Esophagus mucosa (tissue), 1 donor: ENCODE measurements at regions not wholly inside any gene's neighbourhood (a gene's known extent, or its start where the extent isn't known, plus 50 kb on each side); places are given as distances from the start of the nearest gene placed in this dataset.

Experiments
- ATAC-seq: fragments of 200-7000 bp; cut with Tn5 transposase; one replicate; pipeline ENCODE4 v1.9.1; 2020
- donor health status: DM: yes; HTN: yes; CAD: no.

DNA sequence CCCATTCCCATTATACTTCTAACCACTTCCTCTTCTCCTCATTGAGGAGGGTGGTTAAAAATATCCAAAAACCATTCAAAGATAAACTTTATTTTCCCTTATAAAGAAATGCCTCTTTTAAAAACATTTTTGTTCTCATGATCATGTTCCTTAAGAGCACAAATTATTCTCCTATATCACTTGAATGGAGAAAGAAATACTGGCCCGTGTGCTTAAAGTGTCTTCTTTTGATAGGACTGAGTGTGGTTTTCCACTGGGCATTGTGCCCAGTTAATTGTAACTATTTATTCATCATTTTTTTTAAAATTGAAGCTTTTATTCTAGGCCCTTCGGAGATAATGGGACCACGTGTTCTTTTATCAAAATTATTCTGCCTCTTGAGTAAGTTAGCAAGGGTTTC is 871.5 kb downstream of the QKI start:
- no peak for ATAC-seq

DNA sequence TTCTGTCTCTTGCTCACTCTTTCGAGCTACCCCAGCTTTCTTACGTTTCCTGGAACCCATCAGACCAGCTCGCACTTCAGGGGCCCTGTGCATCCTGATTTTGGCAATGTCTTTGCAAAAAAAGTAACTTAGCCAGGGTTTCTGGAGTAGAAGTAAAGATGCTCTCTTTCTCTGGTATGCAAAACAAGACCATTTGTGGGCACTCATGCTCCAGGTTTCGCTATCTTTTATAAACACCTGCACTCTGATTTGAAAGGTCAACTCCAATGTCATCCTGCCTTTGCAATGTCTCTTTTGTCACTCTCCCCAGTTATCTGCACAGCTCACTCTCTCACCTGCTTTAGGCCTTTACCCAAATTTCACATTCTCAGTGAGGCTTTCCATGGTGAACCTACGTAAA is 869.1 kb downstream of the QKI start:
- ATAC-seq = no peak

DNA sequence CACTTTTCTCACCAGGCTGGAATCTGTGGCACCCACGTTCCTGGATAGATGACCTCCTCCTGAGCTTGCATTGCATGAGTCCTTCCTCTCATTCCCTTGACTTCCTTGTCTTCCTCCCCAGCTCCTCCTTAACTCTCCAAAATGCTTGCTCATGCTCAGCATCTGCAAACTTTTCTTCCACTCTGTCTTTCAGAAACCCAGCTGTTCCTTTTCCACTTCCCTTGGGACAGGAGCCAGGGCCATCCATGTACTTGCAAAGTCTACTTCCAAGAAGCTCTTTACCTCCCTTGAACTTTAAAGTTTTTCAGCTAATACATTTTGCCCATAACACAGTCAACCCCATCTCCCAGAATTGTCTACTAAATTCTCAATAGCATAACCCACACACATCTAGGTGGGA is 861.7 kb downstream of the QKI start:
- ATAC-seq = no peak

DNA sequence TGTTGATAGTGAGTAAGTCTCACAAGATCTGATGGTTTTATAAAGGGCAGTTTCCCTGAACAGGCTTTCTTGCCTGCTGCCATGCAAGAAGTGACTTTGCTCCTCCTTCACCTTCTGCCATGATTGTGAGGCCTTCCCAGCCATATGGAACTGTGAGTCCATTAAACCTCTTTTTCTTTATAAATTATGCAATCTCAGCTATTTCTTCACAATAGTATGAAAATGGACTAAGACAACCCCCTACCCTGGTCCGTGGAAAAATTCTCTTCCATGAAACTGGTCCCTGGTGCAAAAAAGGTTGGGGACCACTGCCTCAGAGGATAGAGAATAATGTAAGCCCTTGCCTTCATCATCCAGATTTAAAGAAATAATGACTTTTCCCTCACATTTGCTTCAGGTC is 861.3 kb downstream of the QKI start:
- no peak for ATAC-seq

DNA sequence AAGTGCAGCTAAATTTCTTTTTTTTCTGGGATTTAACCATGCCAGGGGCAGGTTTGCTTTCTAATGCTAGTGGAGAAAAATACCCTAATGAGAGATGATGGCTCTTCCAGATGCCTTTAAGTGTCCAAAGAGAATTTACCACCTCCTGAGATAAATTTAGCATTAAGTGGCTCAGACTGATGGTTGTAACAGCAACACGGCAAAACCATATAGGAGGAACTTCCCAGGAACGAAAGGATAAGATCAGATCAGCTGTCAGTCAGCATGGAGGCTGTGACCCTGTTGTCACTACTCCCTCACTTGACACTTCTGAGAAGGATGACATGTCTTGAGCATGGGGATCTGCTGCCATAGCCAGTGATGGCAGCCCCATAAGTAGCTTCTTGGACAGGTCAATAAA is 860.0 kb downstream of the QKI start:
- ATAC-seq = no peak

DNA sequence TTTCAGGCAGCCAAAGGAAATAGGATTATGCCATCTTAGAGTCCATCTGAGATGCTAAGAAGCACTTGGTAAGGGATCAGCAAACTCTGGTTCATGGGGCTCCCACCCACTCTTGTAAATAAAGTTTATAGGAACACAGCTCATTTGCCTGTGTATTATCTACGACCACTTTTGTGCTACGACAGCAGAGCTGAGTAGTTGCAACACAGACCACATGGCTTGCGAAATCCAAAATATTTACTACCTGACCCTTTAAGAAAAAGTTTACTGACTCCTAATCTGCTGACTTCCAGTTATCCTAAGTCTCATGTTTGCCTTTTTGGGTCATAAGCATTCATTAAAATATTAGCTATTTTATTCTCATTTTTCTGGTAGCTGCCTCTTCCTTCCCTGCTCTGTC is 859.0 kb downstream of the QKI start:
- no peak for ATAC-seq

DNA sequence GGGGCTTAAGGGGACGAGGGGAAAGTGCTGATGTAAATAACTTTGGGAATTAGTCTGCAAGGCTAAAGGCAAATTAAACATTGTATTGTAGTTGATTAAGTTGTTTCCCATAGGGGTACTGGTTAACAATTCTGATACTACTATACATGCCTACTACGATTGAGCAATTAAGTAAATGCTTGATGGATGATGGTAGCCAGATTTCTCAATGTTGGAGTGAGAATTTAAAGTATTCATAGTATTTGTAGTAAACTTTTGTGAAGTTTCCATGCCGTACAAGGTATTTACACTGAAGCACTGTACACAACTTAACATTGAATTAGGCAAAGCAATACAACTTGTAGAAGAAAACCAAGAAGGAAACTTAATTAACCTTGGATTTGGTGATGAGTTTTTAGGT is 852.3 kb downstream of the QKI start:
- no peak for ATAC-seq

DNA sequence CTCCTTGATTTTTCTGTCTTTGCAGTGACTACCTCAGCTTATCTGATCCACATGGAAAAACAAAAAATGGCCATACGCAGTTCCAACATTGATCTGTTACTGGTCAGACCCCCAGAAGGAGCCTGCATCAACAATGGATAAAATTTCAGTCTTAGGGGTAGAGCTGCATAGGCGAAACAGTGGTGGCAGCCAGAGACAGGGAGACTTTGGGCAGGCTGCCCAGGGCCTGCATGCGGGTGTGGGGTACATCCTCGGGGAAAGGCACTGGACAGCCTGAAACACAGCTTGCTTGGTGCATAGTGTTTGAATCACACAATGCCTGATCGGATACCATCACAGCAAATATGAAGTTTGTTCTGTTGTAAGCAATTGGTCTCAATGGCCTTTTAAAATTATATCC is 847.8 kb downstream of the QKI start:
- no peak for ATAC-seq

DNA sequence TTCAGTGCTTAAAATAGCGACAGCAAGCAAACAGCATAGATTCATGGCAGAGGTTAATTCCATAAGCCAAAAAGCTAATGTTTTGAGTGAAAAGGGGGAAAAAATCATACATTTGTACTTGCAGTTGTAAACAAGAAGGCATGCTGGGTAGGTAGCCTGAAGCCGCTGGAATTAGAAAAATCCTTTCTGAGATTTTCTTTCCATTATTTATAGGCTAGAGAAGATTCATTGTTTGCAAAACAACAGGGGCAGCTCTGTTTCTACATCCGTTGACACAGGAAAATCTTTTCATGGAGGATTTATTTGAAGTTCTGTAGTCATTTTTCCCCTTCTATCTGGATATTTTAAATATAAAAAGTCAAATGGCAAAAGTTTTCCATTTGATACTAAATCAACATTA is 843.9 kb downstream of the QKI start:
- no peak for ATAC-seq

DNA sequence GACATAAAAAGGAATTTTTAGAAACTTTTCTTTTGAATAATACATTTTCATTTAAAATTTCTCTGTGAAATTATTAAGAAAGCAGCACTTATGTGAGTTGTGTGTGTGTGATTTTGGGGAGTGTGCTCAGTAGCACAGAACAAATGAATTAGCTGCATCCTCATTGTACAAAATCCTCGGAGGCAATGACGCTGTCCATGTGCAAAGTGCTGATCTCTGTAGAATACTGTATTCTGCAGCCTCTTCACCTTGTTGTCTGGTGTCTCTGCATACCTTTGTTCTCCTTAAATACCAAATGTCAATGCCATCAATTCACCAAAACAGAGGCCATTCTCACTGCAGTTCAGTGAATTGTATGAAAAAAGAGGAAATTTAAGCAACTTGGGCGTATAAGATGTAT is 838.4 kb downstream of the QKI start:
- ATAC-seq = no peak

DNA sequence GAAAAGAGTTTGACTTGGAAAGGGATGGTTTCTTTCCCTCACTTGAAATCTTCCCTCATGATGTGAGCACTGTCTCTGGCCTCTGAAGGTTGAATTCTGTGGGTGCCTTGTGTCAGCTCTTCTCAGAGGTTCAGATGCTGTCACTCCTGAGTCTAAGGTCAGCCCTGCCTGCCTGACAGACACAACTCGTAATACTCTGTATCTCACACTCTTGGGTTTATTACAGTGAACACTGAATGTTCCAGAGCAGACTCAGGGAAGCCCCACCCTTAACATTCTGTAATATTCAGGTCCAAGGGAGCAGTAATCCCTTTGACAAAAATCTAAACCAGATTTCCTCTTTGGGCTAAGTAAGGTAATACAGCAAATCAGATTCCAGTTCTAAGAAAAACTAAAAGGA is 837.8 kb downstream of the QKI start:
- ATAC-seq = no peak

DNA sequence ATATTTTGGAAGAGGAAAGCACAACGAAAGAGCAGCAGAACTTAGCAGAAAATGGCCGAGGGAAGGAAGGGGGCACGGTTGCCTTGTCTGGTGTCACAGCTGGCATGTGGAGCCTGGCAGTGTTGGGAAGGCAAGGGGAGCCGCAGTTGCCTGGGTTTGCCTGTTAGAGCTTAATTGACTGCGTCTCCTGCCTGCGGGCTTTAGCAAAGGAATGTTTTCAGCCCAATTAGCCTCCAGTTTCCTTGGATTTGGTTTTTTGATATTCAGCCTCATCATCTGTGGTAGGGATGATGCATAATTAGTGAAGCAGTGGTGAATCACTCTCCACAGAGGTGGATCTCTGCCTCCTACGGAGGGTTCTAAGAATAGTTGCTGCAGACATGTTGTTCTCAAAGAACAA is 832.6 kb downstream of the QKI start:
- ATAC-seq = no peak

DNA sequence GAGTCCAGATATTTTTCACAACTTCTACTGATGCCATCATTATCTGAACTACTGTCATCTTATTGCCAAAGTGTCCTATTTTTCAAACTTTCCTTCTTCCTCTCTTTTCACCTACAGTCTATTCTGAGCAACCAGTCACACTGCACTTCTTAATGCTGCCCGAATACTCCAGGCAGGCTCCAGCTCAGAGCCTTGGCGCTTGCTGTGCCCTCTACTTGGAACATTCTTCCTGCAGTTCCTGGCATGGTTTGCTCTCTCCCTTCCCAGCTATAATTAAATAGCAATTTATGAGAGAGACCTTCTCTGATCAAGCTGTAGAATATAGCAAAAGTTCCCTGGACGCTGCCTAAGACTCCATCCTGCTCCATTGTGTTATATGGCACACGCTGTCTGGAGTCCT is 831.6 kb downstream of the QKI start:
- ATAC-seq = no peak

DNA sequence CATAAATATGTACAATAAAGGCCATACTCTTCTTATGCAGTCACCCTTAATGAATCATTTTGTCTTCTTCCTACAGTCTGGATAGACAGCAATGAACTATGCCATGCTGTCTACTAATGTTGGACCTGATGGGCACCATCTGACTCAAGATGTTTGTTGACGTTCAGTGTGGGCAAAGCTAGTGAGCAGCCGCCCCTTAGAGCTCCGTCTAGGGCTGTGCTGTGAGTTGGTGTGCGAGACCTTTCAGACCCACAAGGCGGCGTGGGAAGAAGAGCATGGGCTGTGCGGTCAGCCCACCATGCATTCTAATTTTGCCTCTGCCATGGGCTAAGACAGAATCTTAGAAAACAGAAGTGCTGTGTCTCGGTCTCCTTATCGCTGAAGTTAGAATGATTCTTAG is 829.4 kb downstream of the QKI start:
- ATAC-seq = no peak

DNA sequence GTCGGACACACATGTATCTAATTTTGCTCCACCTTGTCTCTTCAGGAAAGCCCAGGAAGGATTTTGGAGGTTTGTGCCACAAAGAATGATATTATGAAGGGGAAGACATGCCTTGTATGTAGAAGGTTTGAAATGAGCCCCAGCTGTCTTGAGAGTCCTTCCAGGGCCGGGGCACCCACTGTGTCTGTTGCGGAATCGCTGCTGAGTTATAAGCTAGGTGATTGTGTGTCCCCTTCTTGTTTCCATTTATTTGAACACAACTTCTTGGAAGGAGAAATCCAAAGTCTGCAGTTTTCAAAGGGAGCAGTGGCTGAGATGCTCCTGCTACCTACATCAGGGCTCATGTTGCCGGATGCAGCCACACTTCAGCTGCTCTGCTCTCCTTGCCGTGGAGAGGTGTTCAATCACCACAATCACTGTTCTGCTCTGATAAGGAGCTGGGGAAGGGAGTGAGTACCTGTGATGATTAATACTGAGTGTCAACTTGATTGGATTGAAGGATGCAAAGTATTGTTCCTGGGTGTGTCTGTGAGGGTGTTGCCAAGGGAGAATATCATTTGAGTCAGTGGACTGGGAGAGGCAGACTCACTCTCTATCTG is 828.6 kb downstream of the QKI start:
- no peak for ATAC-seq

DNA sequence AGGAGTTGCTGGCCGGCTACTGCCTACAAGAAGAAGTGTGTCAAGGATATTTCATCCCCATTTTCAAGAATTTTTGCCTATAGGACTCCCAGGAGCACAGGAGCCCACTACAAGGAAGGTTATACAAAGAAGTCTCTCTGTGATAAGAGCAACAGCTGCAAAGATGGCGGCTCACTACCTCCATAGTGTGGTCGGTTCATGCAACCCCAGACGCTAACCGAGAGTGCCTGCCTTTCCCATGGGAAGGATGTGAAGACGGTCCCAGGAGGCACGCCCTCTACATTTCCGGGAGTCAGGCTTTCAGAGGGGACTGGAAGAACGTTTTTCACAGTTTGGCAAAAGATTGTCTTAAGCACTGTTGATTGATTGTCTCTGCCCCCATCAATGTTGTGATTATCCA is 816.3 kb downstream of the QKI start:
- ATAC-seq = no peak

DNA sequence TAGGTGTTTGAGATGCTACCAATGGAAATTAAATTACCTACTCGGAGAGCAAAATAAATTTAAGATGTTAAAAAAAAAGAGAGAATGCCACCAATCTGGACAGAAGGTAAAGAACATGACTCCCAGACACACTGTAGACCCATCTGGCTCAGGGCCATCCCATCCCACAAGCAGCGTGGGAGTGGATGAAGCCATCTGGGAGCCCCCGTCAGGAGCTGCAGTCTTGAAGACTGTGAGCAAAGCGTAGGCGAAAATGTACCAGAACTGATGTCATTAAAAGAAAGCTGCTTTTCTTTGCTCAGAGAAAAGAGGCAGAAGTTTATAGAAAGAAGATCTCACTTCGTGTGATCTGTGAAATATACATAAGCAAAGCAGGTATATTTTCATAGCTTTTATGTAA is 815.7 kb downstream of the QKI start:
- ATAC-seq = no peak

DNA sequence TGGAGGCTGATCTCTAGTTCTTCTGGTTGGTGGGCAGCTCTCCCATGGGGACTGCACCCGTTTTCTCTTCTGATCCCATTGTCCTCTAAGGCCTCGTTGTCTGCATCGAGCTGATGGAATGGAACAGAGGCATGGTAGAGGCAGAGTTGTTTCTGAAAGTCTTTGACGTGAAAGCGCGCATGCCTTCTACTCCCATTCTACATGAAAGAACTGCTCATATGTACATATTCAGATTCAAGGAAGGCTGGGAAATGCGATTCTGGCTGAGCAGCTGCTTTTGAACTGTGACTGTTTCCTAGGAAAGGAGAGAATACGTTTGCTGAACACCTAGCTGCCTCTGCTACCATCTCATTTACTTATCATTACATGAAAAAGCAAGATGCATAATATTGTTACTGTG is 815.2 kb downstream of the QKI start:
- no peak for ATAC-seq

DNA sequence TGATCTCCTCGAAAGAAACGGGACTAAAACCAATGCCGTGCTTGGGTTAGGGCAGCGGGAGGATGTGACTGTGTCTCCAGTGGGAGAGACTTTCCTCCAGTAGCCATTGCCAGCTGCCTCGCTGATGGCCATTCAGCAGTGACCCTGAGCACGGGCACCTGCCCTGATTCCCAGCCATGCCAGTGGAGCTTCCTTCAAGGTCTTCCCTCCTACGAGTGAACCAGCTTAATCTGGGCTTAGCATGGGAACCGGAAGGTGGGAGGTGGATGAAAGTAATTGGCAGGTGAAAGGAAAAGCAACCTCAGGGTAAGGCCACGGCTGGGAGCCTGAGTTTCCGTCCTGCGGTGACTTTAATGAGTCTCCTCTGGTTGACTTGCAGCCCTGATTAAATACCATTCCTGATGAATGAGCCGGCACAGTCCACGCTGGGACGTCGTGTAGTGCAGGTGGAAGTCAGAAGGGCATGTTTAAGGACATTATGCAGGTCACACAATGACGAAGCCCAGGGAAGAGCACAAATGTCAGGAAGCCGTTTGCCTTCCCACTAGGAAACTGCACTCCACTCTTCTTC is 813.5 kb downstream of the QKI start:
- ATAC-seq = no peak

DNA sequence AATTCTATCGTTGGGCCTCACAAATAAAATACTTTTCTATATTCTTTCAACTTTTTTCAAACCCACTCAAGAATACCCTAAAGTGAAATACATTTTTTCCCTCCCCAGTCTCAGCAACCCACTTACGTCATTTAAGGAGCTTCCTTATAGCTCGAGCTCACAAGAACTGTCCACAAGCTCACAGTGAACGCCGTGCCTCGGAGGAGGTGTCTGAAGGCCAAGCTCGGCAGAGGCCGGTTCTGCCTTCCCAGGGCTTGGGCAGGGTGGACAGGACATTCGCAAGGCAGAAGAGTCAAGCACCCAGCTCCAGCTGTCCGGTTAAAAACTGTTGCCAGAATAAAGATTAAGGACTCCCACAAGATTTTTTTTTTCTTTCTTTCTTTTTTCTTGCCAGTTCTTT is 802.3 kb downstream of the QKI start:
- no peak for ATAC-seq

DNA sequence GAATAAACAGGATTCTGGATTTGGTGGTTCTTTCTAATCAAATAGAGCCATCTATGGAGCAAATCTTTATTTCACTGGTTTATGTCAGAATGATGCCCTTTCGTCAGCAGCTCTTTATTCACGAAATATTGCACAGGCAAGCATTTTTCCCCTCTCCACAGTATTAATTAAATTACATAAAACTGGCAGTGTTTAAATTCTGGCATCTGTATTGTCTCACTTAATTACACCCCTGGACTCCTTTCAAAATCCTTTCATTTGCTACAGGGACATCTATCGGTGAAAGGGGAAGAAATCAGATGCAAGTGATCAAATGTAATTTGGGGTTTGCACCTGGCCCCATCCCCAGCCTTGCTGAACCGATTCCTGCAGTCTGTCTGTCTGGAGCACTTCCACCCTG is 801.9 kb downstream of the QKI start:
- no peak for ATAC-seq

DNA sequence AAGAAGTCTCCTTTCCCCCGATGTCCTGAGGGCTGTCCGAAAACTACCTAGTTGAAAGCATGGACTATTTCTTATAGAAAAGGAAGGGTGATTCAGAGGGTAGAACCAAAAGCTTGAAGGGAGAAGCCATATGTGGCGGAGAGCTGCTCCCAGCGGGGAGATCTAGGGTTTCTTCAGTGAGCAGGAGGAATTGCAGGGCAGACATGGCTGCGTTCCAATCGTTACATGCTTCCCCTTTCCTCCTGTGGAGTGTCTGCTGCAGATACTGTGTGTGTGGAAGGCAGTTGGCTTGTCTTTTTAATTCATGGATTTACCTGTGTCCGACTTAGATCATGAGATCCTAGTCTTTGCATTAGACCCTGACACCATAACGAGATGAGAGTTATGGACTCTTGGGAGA is 799.5 kb downstream of the QKI start:
- no peak for ATAC-seq

DNA sequence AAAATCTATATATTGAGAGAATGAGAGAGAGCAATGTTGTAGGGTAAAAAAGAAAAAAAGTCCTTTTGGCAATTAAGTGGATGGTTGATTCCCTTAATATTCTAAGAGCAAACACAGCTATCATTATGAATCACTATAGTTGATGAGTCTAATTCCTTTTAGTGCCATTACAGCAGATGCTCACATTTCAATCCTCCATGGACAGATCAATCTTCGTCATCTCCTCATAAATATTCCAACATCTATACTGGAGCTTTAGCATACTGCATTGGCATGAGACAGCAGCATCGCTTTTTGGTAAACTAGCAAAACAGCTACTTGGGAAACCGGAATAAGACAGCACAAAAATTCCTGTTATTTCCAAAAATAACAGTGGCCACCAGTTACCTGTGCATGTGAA is 796.7 kb downstream of the QKI start:
- ATAC-seq = no peak

DNA sequence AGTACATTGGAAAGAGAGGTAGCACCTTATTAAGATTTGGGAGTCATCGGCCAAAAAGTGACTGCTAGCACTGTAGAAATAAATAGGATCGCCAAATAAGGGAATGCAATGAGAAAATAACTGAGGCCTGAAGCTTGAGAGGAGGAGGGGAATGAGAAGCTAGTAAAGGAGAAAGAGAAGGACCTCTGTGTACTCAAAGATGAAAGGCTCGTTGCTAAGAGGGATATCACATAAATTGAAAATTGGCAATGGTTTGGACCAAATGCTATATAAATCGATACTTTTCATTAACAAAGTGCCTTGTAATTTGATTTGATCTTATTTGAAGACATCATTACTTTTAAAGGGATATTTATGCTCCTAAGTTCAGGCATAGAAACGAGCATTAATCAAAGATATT is 796.3 kb downstream of the QKI start:
- ATAC-seq = no peak

DNA sequence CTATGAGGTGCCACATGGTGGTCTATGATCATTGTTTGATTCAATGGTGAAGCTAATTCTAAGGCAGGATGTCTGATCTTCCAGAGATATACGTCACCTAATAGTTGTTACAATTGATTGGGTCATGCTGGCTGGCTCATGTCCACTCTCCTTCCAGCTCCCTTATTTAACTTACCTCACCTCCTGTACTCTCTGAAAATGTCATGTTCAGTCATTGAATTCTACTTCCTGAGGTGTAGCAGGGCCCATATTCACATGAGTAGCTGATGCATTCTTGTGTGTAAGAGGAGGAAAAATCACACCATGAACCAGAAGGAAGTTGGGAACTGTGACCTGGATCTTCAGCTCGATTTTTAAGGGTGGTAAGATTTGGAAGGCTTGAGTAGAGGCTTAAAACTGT is 795.8 kb downstream of the QKI start:
- ATAC-seq = no peak

DNA sequence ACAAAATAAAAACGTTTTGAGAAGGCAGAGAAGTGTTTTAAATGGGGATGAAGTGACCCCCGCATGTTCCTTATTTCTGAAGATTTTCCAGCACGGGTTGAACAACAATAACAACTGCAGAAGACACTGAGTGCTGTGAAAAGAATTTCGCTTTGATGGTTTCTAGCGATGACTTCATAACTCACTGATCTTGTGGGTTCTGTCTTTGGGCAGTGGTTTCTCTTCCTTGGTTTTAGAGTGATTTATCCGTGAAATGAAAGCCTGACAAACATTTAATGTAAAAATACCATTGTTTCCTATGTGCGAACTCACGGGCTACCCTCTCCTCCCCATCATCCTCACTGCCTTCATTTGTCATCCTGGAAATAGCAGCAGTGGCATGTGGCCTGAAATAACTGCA is 793.9 kb downstream of the QKI start:
- ATAC-seq = no peak
